ENCODE measurements at regions not wholly inside any gene's neighbourhood (a gene's known extent, or its start where the extent isn't known, plus 50 kb on each side); places are given as distances from the start of the nearest gene placed in this dataset.
"Not testable (repeated sequence)": the region's sequence is repeated elsewhere in the genome, so short reads cannot be mapped to it uniquely, and the experiment has no call there.

- no peak for DNase-seq
These were observed 60.2 kb downstream of the TFAP2C start for GRCh38 chr20:56689318-56689717.

GRCh38 chr20:56689852-56690485 is 60.9 kb downstream of the TFAP2C start:
- DNase-seq: no peak

GRCh38 chr20:56690531-56691175 is 61.5 kb downstream of the TFAP2C start:
- DNase-seq: no peak

- no peak for DNase-seq
These were observed 62.4 kb downstream of the TFAP2C start for GRCh38 chr20:56691325-56691998.

GRCh38 chr20:56693217-56693616 is 64.1 kb downstream of the TFAP2C start:
- no peak for DNase-seq

GRCh38 chr20:56697476-56697875 is 68.4 kb downstream of the TFAP2C start:
- DNase-seq: no peak

- DNase-seq: no peak
These were observed 69.2 kb downstream of the TFAP2C start for GRCh38 chr20:56698297-56698696.

GRCh38 chr20:56698749-56699148 is 69.6 kb downstream of the TFAP2C start:
- no peak for DNase-seq

- DNase-seq: no peak
These were observed 74.1 kb downstream of the TFAP2C start for GRCh38 chr20:56702931-56703840.

GRCh38 chr20:56706867-56707360 is 77.8 kb downstream of the TFAP2C start:
- no peak for DNase-seq

- DNase-seq: no peak
These were observed 79.9 kb downstream of the TFAP2C start for GRCh38 chr20:56708991-56709390.

- DNase-seq: no peak
These were observed 81.0 kb downstream of the TFAP2C start for GRCh38 chr20:56710125-56710524.

- DNase-seq: not testable (repeated sequence)
These were observed 81.5 kb downstream of the TFAP2C start for GRCh38 chr20:56710577-56710976.

- no peak for DNase-seq
These were observed 81.9 kb downstream of the TFAP2C start for GRCh38 chr20:56711018-56711417.

GRCh38 chr20:56715309-56715708 is 86.2 kb downstream of the TFAP2C start:
- DNase-seq: no peak

GRCh38 chr20:56715902-56716519 is 86.9 kb downstream of the TFAP2C start:
- no peak for DNase-seq

- no peak for DNase-seq
These were observed 87.7 kb downstream of the TFAP2C start for GRCh38 chr20:56716806-56717205.

- DNase-seq: no peak
These were observed 89.7 kb downstream of the TFAP2C start for GRCh38 chr20:56718816-56719215.

GRCh38 chr20:56720620-56721213 is 91.6 kb downstream of the TFAP2C start:
- no peak for DNase-seq

- DNase-seq: no peak
These were observed 92.9 kb downstream of the TFAP2C start for GRCh38 chr20:56722042-56722441.

- no peak for DNase-seq
These were observed 94.2 kb downstream of the TFAP2C start for GRCh38 chr20:56723331-56723730.

GRCh38 chr20:56724241-56724757 is 95.2 kb downstream of the TFAP2C start:
- DNase-seq: no peak
